Testis (tissue), 2 donors: ENCODE measurements at regions not wholly inside any gene's neighbourhood (a gene's known extent, or its start where the extent isn't known, plus 50 kb on each side); places are given as distances from the start of the nearest gene placed in this dataset.
"Not testable (repeated sequence)": the region's sequence is repeated elsewhere in the genome, so short reads cannot be mapped to it uniquely, and the experiment has no call there.

Source experiments
- POLR2A ChIP-seq: fragments of 450-650 bp; IDR thresholded peaks from one replicate; pipeline ENCODE4 v1.6.1; 2017; ENCODE audit warnings: antibody characterized with exemption, mild to moderate bottlenecking, moderate library complexity
- TF ChIP-seq, protein P1 (sequence below), 3 experiments: fragments of 450-650 bp in 2 of 3; fragments of 200-600 bp in 1 of 3; sonication (generic) in 1 of 3; IDR thresholded peaks; one replicate each; pipeline ENCODE4 v1.5.1; 2016 to 2019; ENCODE audit warnings: antibody characterized with exemption in 3 of 3, mild to moderate bottlenecking in 2 of 3, moderate library complexity in 1 of 3

DNA sequence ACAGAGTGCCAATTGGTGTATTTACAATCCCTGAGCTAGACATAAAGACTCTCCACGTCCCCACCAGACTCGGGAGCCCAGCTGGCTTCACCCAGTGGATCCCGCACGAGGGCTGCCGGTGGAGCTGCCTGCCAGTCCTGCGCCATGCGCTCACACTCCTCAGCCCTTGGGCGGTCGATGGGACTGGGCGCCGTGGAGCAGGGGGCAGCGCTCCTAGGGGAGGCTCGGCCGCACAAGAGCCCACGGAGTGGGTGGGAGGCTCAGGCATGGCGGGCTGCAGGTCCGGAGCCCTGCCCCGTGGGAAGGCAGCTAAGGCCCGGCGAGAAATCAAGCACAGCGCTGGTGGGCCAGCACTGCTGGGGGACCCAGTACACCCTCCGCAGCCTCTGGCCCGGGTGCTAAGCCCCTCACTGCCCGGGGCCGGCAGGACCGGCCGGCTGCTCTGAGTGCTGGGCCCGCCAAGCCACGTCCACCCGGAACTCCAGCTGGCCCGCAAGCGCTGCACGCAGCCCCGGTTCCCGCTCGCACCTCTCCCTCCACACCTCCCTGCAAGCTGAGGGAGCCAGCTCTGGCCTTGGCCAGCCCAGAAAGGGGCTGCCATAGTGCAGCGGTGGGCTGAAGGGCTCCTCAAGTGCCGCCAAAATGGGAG, 759.4 kb downstream of the BRINP3 start:
- TF ChIP-seq, protein P1, sequence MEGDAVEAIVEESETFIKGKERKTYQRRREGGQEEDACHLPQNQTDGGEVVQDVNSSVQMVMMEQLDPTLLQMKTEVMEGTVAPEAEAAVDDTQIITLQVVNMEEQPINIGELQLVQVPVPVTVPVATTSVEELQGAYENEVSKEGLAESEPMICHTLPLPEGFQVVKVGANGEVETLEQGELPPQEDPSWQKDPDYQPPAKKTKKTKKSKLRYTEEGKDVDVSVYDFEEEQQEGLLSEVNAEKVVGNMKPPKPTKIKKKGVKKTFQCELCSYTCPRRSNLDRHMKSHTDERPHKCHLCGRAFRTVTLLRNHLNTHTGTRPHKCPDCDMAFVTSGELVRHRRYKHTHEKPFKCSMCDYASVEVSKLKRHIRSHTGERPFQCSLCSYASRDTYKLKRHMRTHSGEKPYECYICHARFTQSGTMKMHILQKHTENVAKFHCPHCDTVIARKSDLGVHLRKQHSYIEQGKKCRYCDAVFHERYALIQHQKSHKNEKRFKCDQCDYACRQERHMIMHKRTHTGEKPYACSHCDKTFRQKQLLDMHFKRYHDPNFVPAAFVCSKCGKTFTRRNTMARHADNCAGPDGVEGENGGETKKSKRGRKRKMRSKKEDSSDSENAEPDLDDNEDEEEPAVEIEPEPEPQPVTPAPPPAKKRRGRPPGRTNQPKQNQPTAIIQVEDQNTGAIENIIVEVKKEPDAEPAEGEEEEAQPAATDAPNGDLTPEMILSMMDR (IDR thresholded peaks at IDR 0.05) = not testable (repeated sequence)
- not testable (repeated sequence) for TF ChIP-seq POLR2A
